Stomach (tissue), 4 donors: ENCODE measurements at regions not wholly inside any gene's neighbourhood (a gene's known extent, or its start where the extent isn't known, plus 50 kb on each side); places are given as distances from the start of the nearest gene placed in this dataset.

Source experiments
- CTCF ChIP-seq, 7 experiments: fragments of 450-650 bp in 4 of 7; fragments of 200-600 bp in 3 of 7; sonication (generic) in 3 of 7; IDR thresholded peaks; one replicate each; pipeline ENCODE4 v1.5.1; 2016 to 2019; ENCODE audit warnings: antibody characterized with exemption in 7 of 7, control low read depth in 2 of 7, mild to moderate bottlenecking in 1 of 7
- EP300 ChIP-seq: sonication (generic); formaldehyde crosslinking; IDR thresholded peaks from one replicate; pipeline ENCODE4 v1.6.1; 2017; ENCODE audit warnings: antibody characterized with exemption
- POLR2A ChIP-seq, 4 donors: fragments of 450-650 bp; IDR thresholded peaks; one replicate each; pipeline ENCODE4 v1.6.1; 2016; ENCODE audit warnings: antibody characterized with exemption in 4 of 4, control low read depth in 2 of 4, mild to moderate bottlenecking in 1 of 4, moderate library complexity in 1 of 4

- TF ChIP-seq CTCF (IDR thresholded peaks at IDR 0.05), result no peak
- no peak for TF ChIP-seq EP300
- TF ChIP-seq POLR2A (IDR thresholded peaks at IDR 0.05), result no peak
These were observed 818.9 kb upstream of the ACVR2A start for GRCh38 chr2:147025646-147026585.
